MM.1S (cell line): ENCODE measurements at regions not wholly inside any gene's neighbourhood (a gene's known extent, or its start where the extent isn't known, plus 50 kb on each side); places are given as distances from the start of the nearest gene placed in this dataset.

ENCODE experiments used
- CTCF ChIP-seq: fragments of 300-600 bp; sonication (generic); IDR thresholded peaks from 2 replicates; pipeline ENCODE4 v1.5.1; 2016; ENCODE audit warnings: antibody characterized with exemption, low read length, mixed read lengths
- EZH2 ChIP-seq: fragments of 300-600 bp; sonication (generic); optimal IDR thresholded peaks from 2 replicates; pipeline ENCODE3; 2017; ENCODE audit warnings: low read depth, mild to moderate bottlenecking, antibody characterized with exemption, low read length, mixed read lengths
- EZH2phosphoT487 ChIP-seq: fragments of 300-600 bp; sonication (generic); IDR thresholded peaks from 2 replicates; pipeline ENCODE4 v1.6.1; 2018; ENCODE audit warnings: antibody characterized with exemption, low read length

GRCh38 chr4:18638031-18638430, 616.5 kb upstream of the LCORL start:
- TF ChIP-seq CTCF (no peak), EZH2phosphoT487 (no peak), EZH2 (no peak)
